ENCODE measurements at regions not wholly inside any gene's neighbourhood (a gene's known extent, or its start where the extent isn't known, plus 50 kb on each side); places are given as distances from the start of the nearest gene placed in this dataset.

- no peaks in the 10 kb centered on the region for H3K36me3 Mint-ChIP-seq
- no peaks in the 10 kb centered on the region for H3K4me1 ChIP-seq (ENCODE audit: insufficient read depth, low read length)
- no peak overlapping the region for H3K27ac ChIP-seq (ENCODE audit: low read depth, low read length)
- no peaks in the 10 kb centered on the region for H3K27me3 ChIP-seq (ENCODE audit: insufficient read depth, low read length, poor library complexity, severe bottlenecking)
- DNase-seq, result no peak
- H3K4me3 ChIP-seq (ENCODE audit: low read length), result no peak overlapping the region
- CTCF ChIA-PET, result no interaction called here
- H3K4me1 Mint-ChIP-seq, result no peaks in the 10 kb centered on the region
- H3K9me3 Mint-ChIP-seq, result no peaks in the 10 kb centered on the region
- no peaks in the 10 kb centered on the region for H3K36me3 ChIP-seq (ENCODE audit: insufficient read depth, low read length)
- POLR2A ChIA-PET, result no interaction called here
- peaks cover 4 to 5% of the 10 kb centered on the region in 2 donors for H3K27me3 Mint-ChIP-seq
- no peak overlapping the region for H3K4me3 Mint-ChIP-seq
- H3K27ac Mint-ChIP-seq, result no peak overlapping the region
- no peaks in the 10 kb centered on the region for H3K9me3 ChIP-seq (ENCODE audit: low read length)
Observed at GRCh38 chr6:163903541-163903940, 489.0 kb downstream of the QKI start.

GRCh38 chr6:163902993-163903392 lies 488.5 kb downstream of the QKI start:
- no peak overlapping the region for H3K4me3 Mint-ChIP-seq
- no peak overlapping the region for H3K27ac Mint-ChIP-seq
- no peaks in the 10 kb centered on the region for H3K4me1 ChIP-seq (ENCODE audit: insufficient read depth, low read length)
- H3K4me3 ChIP-seq (ENCODE audit: low read length), result no peak overlapping the region
- no peak for DNase-seq
- no peak overlapping the region for H3K27ac ChIP-seq (ENCODE audit: low read depth, low read length)
- H3K4me1 Mint-ChIP-seq, result no peaks in the 10 kb centered on the region
- CTCF ChIA-PET, result no interaction called here
- POLR2A ChIA-PET, result no interaction called here
- no peaks in the 10 kb centered on the region for H3K36me3 ChIP-seq (ENCODE audit: insufficient read depth, low read length)
- peaks cover 0 to 3% of the 10 kb centered on the region in 2 donors for H3K27me3 Mint-ChIP-seq
- no peaks in the 10 kb centered on the region for H3K27me3 ChIP-seq (ENCODE audit: insufficient read depth, low read length, poor library complexity, severe bottlenecking)
- H3K9me3 Mint-ChIP-seq, result no peaks in the 10 kb centered on the region
- H3K9me3 ChIP-seq (ENCODE audit: low read length), result no peaks in the 10 kb centered on the region
- H3K36me3 Mint-ChIP-seq, result no peaks in the 10 kb centered on the region

GRCh38 chr6:163901681-163902080 lies 487.2 kb downstream of the QKI start:
- Mint-ChIP-seq H3K27me3 (peaks cover 0 to 2% of the 10 kb centered on the region in 2 donors), H3K9me3 (peaks cover 0 to 3% (median 0%) of the 10 kb centered on the region in 5 donors), H3K27ac (no peak overlapping the region), H3K4me3 (no peak overlapping the region), H3K4me1 (no peaks in the 10 kb centered on the region), H3K36me3 (no peaks in the 10 kb centered on the region)
- ChIA-PET CTCF (no interaction called here), POLR2A (no interaction called here)
- Histone ChIP-seq H3K9me3 (ENCODE audit: low read length) (no peaks in the 10 kb centered on the region), H3K27ac (ENCODE audit: low read depth, low read length) (no peak overlapping the region), H3K36me3 (ENCODE audit: insufficient read depth, low read length) (no peaks in the 10 kb centered on the region), H3K4me1 (ENCODE audit: insufficient read depth, low read length) (no peaks in the 10 kb centered on the region), H3K27me3 (ENCODE audit: insufficient read depth, low read length, poor library complexity, severe bottlenecking) (no peaks in the 10 kb centered on the region), H3K4me3 (ENCODE audit: low read length) (no peak overlapping the region)
- DNase-seq, result no peak

GRCh38 chr6:163900570-163900969 lies 486.1 kb downstream of the QKI start:
- peaks cover 0 to 4% (median 0%) of the 10 kb centered on the region in 5 donors for H3K9me3 Mint-ChIP-seq
- peaks cover 0 to 4% of the 10 kb centered on the region in 2 donors for H3K27me3 Mint-ChIP-seq
- no peaks in the 10 kb centered on the region for H3K4me1 Mint-ChIP-seq
- Histone ChIP-seq H3K9me3 (ENCODE audit: low read length) (no peaks in the 10 kb centered on the region), H3K27ac (ENCODE audit: low read depth, low read length) (no peak overlapping the region), H3K27me3 (ENCODE audit: insufficient read depth, low read length, poor library complexity, severe bottlenecking) (no peaks in the 10 kb centered on the region), H3K4me1 (ENCODE audit: insufficient read depth, low read length) (no peaks in the 10 kb centered on the region), H3K4me3 (ENCODE audit: low read length) (no peak overlapping the region), H3K36me3 (ENCODE audit: insufficient read depth, low read length) (no peaks in the 10 kb centered on the region)
- H3K27ac Mint-ChIP-seq, result no peak overlapping the region
- DNase-seq, result no peak
- ChIA-PET CTCF (no interaction called here), POLR2A (no interaction called here)
- no peak overlapping the region for H3K4me3 Mint-ChIP-seq
- H3K36me3 Mint-ChIP-seq, result no peaks in the 10 kb centered on the region

GRCh38 chr6:163897669-163898068 lies 483.2 kb downstream of the QKI start:
- no peak overlapping the region for H3K27ac Mint-ChIP-seq
- CTCF ChIA-PET, result no interaction called here
- POLR2A ChIA-PET, result no interaction called here
- H3K27me3 Mint-ChIP-seq, result peaks cover 1 to 3% of the 10 kb centered on the region in 2 donors
- no peak overlapping the region for H3K4me3 ChIP-seq (ENCODE audit: low read length)
- no peaks in the 10 kb centered on the region for H3K9me3 ChIP-seq (ENCODE audit: low read length)
- H3K4me3 Mint-ChIP-seq, result no peak overlapping the region
- DNase-seq, result no peak
- H3K36me3 ChIP-seq (ENCODE audit: insufficient read depth, low read length), result no peaks in the 10 kb centered on the region
- H3K4me1 ChIP-seq (ENCODE audit: insufficient read depth, low read length), result no peaks in the 10 kb centered on the region
- H3K4me1 Mint-ChIP-seq, result no peaks in the 10 kb centered on the region
- no peak overlapping the region for H3K27ac ChIP-seq (ENCODE audit: low read depth, low read length)
- no peaks in the 10 kb centered on the region for H3K36me3 Mint-ChIP-seq
- H3K9me3 Mint-ChIP-seq, result peaks cover 0 to 4% (median 0%) of the 10 kb centered on the region in 5 donors
- no peaks in the 10 kb centered on the region for H3K27me3 ChIP-seq (ENCODE audit: insufficient read depth, low read length, poor library complexity, severe bottlenecking)

GRCh38 chr6:163897030-163897429 lies 482.5 kb downstream of the QKI start:
- no peaks in the 10 kb centered on the region for H3K9me3 ChIP-seq (ENCODE audit: low read length)
- ChIA-PET POLR2A (no interaction called here), CTCF (no interaction called here)
- no peaks in the 10 kb centered on the region for H3K27me3 ChIP-seq (ENCODE audit: insufficient read depth, low read length, poor library complexity, severe bottlenecking)
- Mint-ChIP-seq H3K36me3 (no peaks in the 10 kb centered on the region), H3K27me3 (peaks cover 1 to 3% of the 10 kb centered on the region in 2 donors), H3K27ac (no peak overlapping the region), H3K9me3 (peaks cover 0 to 4% (median 0%) of the 10 kb centered on the region in 5 donors), H3K4me3 (no peak overlapping the region), H3K4me1 (no peaks in the 10 kb centered on the region)
- no peaks in the 10 kb centered on the region for H3K4me1 ChIP-seq (ENCODE audit: insufficient read depth, low read length)
- DNase-seq, result no peak
- no peaks in the 10 kb centered on the region for H3K36me3 ChIP-seq (ENCODE audit: insufficient read depth, low read length)
- no peak overlapping the region for H3K4me3 ChIP-seq (ENCODE audit: low read length)
- H3K27ac ChIP-seq (ENCODE audit: low read depth, low read length), result no peak overlapping the region

GRCh38 chr6:163895162-163895561 lies 480.6 kb downstream of the QKI start:
- no peak for DNase-seq
- no peak overlapping the region for H3K4me3 Mint-ChIP-seq
- no peaks in the 10 kb centered on the region for H3K36me3 Mint-ChIP-seq
- H3K27ac ChIP-seq (ENCODE audit: low read depth, low read length), result no peak overlapping the region
- H3K9me3 ChIP-seq (ENCODE audit: low read length), result no peaks in the 10 kb centered on the region
- no peaks in the 10 kb centered on the region for H3K4me1 Mint-ChIP-seq
- H3K36me3 ChIP-seq (ENCODE audit: insufficient read depth, low read length), result no peaks in the 10 kb centered on the region
- H3K4me3 ChIP-seq (ENCODE audit: low read length), result no peak overlapping the region
- CTCF ChIA-PET, result no interaction called here
- H3K27ac Mint-ChIP-seq, result no peak overlapping the region
- H3K9me3 Mint-ChIP-seq, result peaks cover 0 to 4% (median 0%) of the 10 kb centered on the region in 5 donors
- POLR2A ChIA-PET, result no interaction called here
- no peaks in the 10 kb centered on the region for H3K27me3 ChIP-seq (ENCODE audit: insufficient read depth, low read length, poor library complexity, severe bottlenecking)
- H3K4me1 ChIP-seq (ENCODE audit: insufficient read depth, low read length), result no peaks in the 10 kb centered on the region
- peaks cover 1 to 3% of the 10 kb centered on the region in 2 donors for H3K27me3 Mint-ChIP-seq

- H3K9me3 Mint-ChIP-seq, result peaks cover 0 to 6% (median 0%) of the 10 kb centered on the region in 5 donors
- peaks cover 1 to 3% of the 10 kb centered on the region in 2 donors for H3K27me3 Mint-ChIP-seq
- no peak overlapping the region for H3K4me3 ChIP-seq (ENCODE audit: low read length)
- no peaks in the 10 kb centered on the region for H3K4me1 ChIP-seq (ENCODE audit: insufficient read depth, low read length)
- POLR2A ChIA-PET, result no interaction called here
- H3K36me3 Mint-ChIP-seq, result no peaks in the 10 kb centered on the region
- H3K4me3 Mint-ChIP-seq, result no peak overlapping the region
- H3K9me3 ChIP-seq (ENCODE audit: low read length), result no peaks in the 10 kb centered on the region
- no peak for DNase-seq
- CTCF ChIA-PET, result no interaction called here
- no peaks in the 10 kb centered on the region for H3K36me3 ChIP-seq (ENCODE audit: insufficient read depth, low read length)
- H3K4me1 Mint-ChIP-seq, result no peaks in the 10 kb centered on the region
- H3K27me3 ChIP-seq (ENCODE audit: insufficient read depth, low read length, poor library complexity, severe bottlenecking), result no peaks in the 10 kb centered on the region
- H3K27ac Mint-ChIP-seq, result no peak overlapping the region
- H3K27ac ChIP-seq (ENCODE audit: low read depth, low read length), result no peak overlapping the region
Observed at GRCh38 chr6:163893609-163894189, 479.2 kb downstream of the QKI start.
